Activated CD4-positive, alpha-beta T cell treated with anti-CD3 and anti-CD28 coated beads, Interleukin-2, amount 10 ng/mL, durations not matched to agents 24 days and 14 days (primary cell): ENCODE measurements at regions not wholly inside any gene's neighbourhood (a gene's known extent, or its start where the extent isn't known, plus 50 kb on each side); places are given as distances from the start of the nearest gene placed in this dataset.
"Not testable (repeated sequence)": the region's sequence is repeated elsewhere in the genome, so short reads cannot be mapped to it uniquely, and the experiment has no call there.

Experiments
- DNase-seq: peaks from one replicate; pipeline ENCODE4 v3.0.0; 2022
- H3K27ac Mint-ChIP-seq: one replicate; pipeline ENCODE4 v1.8.0; 2022; ENCODE audit warnings: mild to moderate bottlenecking, mixed read lengths
- H3K27me3 Mint-ChIP-seq: one replicate; pipeline ENCODE4 v1.8.0; 2022; ENCODE audit warnings: mixed read lengths
- H3K36me3 Mint-ChIP-seq: one replicate; pipeline ENCODE4 v1.8.0; 2022; ENCODE audit warnings: low read depth, mild to moderate bottlenecking, mixed read lengths
- H3K4me1 Mint-ChIP-seq: one replicate; pipeline ENCODE4 v1.8.0; 2021; ENCODE audit warnings: mixed read lengths
- H3K4me3 Mint-ChIP-seq: one replicate; pipeline ENCODE4 v1.8.0; 2022; ENCODE audit warnings: mild to moderate bottlenecking, moderate library complexity, mixed read lengths
- H3K9me3 Mint-ChIP-seq: one replicate; pipeline ENCODE4 v1.8.0; 2021; ENCODE audit warnings: mixed read lengths
- intact Hi-C: fragments of 100-400 bp; cut with micrococcal nuclease; formaldehyde crosslinking; loops from one replicate; pipeline ENCODE4 v1.15.1; 2023

DNA sequence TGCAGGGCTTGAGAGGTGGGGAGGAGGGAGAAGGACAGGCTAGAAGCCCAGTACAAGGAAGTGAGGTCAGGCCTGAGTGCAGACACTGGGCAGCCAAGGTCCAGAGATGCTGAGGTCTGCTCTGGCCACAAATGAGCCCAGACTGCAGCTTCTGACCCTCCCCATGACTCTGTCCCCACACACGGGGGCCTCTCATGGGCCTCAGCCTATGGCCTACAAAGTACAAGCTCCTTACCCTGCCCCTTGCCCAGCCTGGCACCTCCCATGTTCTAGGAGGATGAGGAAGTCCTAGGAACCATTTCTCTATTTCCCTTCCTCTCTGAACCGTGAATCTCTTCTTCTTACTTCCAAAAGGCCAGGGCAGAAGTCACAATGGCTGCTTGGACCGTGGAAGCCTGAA is 193.8 kb downstream of the ANKRD30B start:
- Mint-ChIP-seq H3K36me3 (no peaks in the 10 kb centered on the region), H3K9me3 (no peaks in the 10 kb centered on the region), H3K4me3 (no peak overlapping the region), H3K27me3 (no peaks in the 10 kb centered on the region), H3K4me1 (no peaks in the 10 kb centered on the region), H3K27ac (no peak overlapping the region)
- intact Hi-C loops = no loop called here
- no peak for DNase-seq

GRCh38 chr18:14942275-14942674 is 194.3 kb downstream of the ANKRD30B start:
- Mint-ChIP-seq H3K4me3 (no peak overlapping the region), H3K9me3 (no peaks in the 10 kb centered on the region), H3K27me3 (no peaks in the 10 kb centered on the region), H3K36me3 (no peaks in the 10 kb centered on the region), H3K4me1 (no peaks in the 10 kb centered on the region), H3K27ac (no peak overlapping the region)
- intact Hi-C loops = no loop called here
- DNase-seq = no peak

- Mint-ChIP-seq H3K27me3 (no peaks in the 10 kb centered on the region), H3K27ac (no peak overlapping the region), H3K4me3 (no peak overlapping the region), H3K36me3 (no peaks in the 10 kb centered on the region), H3K4me1 (no peaks in the 10 kb centered on the region), H3K9me3 (no peaks in the 10 kb centered on the region)
- DNase-seq = no peak
- intact Hi-C loops = no loop called here
Measured at GRCh38 chr18:14943486-14943885, 195.5 kb downstream of the ANKRD30B start.

DNA sequence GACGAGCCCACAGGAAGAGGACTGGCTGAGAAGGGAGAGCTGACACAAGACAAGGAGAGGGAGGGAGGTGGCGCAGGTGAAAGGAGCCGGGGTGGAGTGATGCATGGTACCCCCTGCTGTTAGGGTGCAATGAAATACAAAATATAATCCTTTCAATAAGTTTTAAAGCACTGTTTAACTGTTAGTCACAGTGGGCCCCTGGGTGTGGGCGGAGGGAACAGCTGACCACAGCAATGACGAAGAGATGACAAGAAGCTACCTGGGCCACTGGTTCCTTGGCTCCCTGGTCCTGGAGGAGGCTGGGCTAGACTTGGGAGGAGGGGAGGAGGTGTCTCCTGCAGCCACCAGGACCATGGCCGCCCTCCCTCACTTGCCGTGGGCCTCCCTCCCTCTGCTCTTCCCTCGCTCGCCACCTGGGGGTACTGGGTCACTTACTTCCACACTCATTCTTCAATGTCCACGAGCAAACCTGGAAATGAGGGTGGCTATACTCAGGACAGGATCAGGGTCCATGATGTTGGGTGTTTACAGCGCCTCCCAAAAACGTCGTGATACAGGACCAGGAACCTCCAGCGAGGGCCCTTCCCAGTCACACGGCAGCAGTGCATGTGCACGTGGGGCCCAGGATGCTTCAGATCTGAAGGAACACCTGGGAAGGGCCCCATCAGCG is 196.1 kb downstream of the ANKRD30B start:
- H3K27ac Mint-ChIP-seq = no peak overlapping the region
- intact Hi-C loops = no loop called here

GRCh38 chr18:14944838-14945237 is 196.9 kb downstream of the ANKRD30B start:
- intact Hi-C loops = no loop called here
- H3K27me3 Mint-ChIP-seq = no peaks in the 10 kb centered on the region
- H3K4me3 Mint-ChIP-seq = no peak overlapping the region
- no peak overlapping the region for H3K27ac Mint-ChIP-seq
- no peaks in the 10 kb centered on the region for H3K4me1 Mint-ChIP-seq
- no peak for DNase-seq
- no peaks in the 10 kb centered on the region for H3K9me3 Mint-ChIP-seq
- H3K36me3 Mint-ChIP-seq = no peaks in the 10 kb centered on the region

More for the DNA sequence above, 196.1 kb downstream of the ANKRD30B start:
- DNase-seq = no peak
- Mint-ChIP-seq H3K9me3 (no peaks in the 10 kb centered on the region), H3K4me1 (no peaks in the 10 kb centered on the region), H3K4me3 (no peak overlapping the region), H3K36me3 (no peaks in the 10 kb centered on the region), H3K27me3 (no peaks in the 10 kb centered on the region)

GRCh38 chr18:14945286-14945685 is 197.3 kb downstream of the ANKRD30B start:
- H3K9me3 Mint-ChIP-seq = no peaks in the 10 kb centered on the region
- intact Hi-C loops = no loop called here
- H3K4me3 Mint-ChIP-seq = no peak overlapping the region
- no peak for DNase-seq
- H3K27ac Mint-ChIP-seq = no peak overlapping the region
- H3K36me3 Mint-ChIP-seq = no peaks in the 10 kb centered on the region
- H3K4me1 Mint-ChIP-seq = no peaks in the 10 kb centered on the region
- no peaks in the 10 kb centered on the region for H3K27me3 Mint-ChIP-seq

- intact Hi-C loops = no loop called here
- H3K27me3 Mint-ChIP-seq = no peaks in the 10 kb centered on the region
- no peak overlapping the region for H3K4me3 Mint-ChIP-seq
- DNase-seq = no peak
- H3K27ac Mint-ChIP-seq = no peak overlapping the region
- H3K4me1 Mint-ChIP-seq = no peaks in the 10 kb centered on the region
- no peaks in the 10 kb centered on the region for H3K36me3 Mint-ChIP-seq
- no peaks in the 10 kb centered on the region for H3K9me3 Mint-ChIP-seq
Measured at GRCh38 chr18:14945984-14946383, 198.0 kb downstream of the ANKRD30B start.

- H3K4me1 Mint-ChIP-seq, DNase-seq, intact Hi-C loops, H3K4me3 Mint-ChIP-seq, H3K27me3 Mint-ChIP-seq, H3K9me3 Mint-ChIP-seq, H3K27ac Mint-ChIP-seq, H3K36me3 Mint-ChIP-seq: not testable (repeated sequence)
Measured at GRCh38 chr18:14946741-14947470, 198.9 kb downstream of the ANKRD30B start.

GRCh38 chr18:14947482-14948162 is 199.7 kb downstream of the ANKRD30B start:
- no peak for DNase-seq
- Mint-ChIP-seq H3K9me3 (no peaks in the 10 kb centered on the region), H3K27ac (no peak overlapping the region), H3K4me1 (no peaks in the 10 kb centered on the region), H3K4me3 (no peak overlapping the region), H3K27me3 (no peaks in the 10 kb centered on the region), H3K36me3 (no peaks in the 10 kb centered on the region)
- intact Hi-C loops = no loop called here

- DNase-seq = no peak
- Mint-ChIP-seq H3K27me3 (no peaks in the 10 kb centered on the region), H3K4me1 (no peaks in the 10 kb centered on the region), H3K4me3 (no peak overlapping the region), H3K9me3 (no peaks in the 10 kb centered on the region), H3K36me3 (no peaks in the 10 kb centered on the region), H3K27ac (no peak overlapping the region)
- intact Hi-C loops = no loop called here
Measured at GRCh38 chr18:14948163-14948540, 200.2 kb downstream of the ANKRD30B start.

- Mint-ChIP-seq H3K27me3 (no peaks in the 10 kb centered on the region), H3K36me3 (no peaks in the 10 kb centered on the region), H3K9me3 (no peaks in the 10 kb centered on the region), H3K27ac (no peak overlapping the region), H3K4me3 (no peak overlapping the region), H3K4me1 (no peaks in the 10 kb centered on the region)
- DNase-seq = no peak
- intact Hi-C loops = no loop called here
Measured at GRCh38 chr18:14949800-14950664, 202.1 kb downstream of the ANKRD30B start.

- H3K27ac Mint-ChIP-seq, DNase-seq, H3K36me3 Mint-ChIP-seq, H3K4me1 Mint-ChIP-seq, H3K27me3 Mint-ChIP-seq, intact Hi-C loops, H3K9me3 Mint-ChIP-seq, H3K4me3 Mint-ChIP-seq: not testable (repeated sequence)
Measured at GRCh38 chr18:14952444-14953077, 204.6 kb downstream of the ANKRD30B start.

DNA sequence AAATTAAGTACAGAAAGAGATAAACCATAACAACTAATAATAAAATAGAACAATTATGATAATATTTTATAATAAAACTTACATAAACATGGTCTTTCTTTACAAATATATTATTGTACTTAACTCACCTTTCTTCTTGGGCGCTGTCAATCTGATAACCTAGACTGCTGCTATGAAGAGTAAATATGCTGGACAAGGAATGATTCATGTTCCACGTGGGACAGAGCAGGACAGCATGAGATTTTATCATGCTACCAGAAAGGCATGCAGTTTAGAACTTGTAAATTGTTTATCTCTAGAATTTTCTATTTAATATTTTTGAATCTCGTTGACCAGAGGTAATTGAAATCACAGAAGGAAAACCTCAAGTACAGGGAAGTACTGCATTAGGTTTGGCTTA is 210.7 kb downstream of the ANKRD30B start:
- H3K4me3 Mint-ChIP-seq = no peak overlapping the region
- DNase-seq = no peak
- no peaks in the 10 kb centered on the region for H3K4me1 Mint-ChIP-seq
- intact Hi-C loops = no loop called here
- H3K27me3 Mint-ChIP-seq = no peaks in the 10 kb centered on the region
- H3K9me3 Mint-ChIP-seq = peaks cover 4% of the 10 kb centered on the region
- no peak overlapping the region for H3K27ac Mint-ChIP-seq
- no peaks in the 10 kb centered on the region for H3K36me3 Mint-ChIP-seq
